ENCODE measurements at regions not wholly inside any gene's neighbourhood (a gene's known extent, or its start where the extent isn't known, plus 50 kb on each side); places are given as distances from the start of the nearest gene placed in this dataset.

DNA sequence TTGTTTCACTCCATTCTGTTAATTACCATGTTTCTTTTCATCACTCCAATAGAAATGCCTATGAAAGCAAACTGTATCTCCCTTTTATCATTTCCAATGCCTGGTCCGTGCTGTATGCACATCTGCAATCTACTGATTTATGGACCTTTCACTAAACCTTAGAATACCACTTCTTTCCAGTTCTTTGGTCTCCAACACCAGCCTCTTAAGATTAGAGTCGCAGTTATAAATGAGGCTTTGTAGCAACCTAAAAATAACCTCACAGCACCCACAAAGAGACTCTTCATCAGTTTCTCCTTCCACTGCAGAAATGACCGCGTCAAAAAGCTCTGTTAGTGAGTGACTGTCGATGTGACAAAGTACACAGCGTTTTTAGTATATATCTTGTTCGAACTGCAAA lies 282.6 kb downstream of the ADGRA3 start:
- RAD21 ChIA-PET (ENCODE audit: unreplicated experiment): no interaction called here
- H3K4me2 ChIP-seq (ENCODE audit: control insufficient read depth, insufficient read depth): no peak overlapping the region
- H3K9ac ChIP-seq (ENCODE audit: control insufficient read depth, insufficient read depth, low read length): no peak overlapping the region
- no peaks in the 10 kb centered on the region for H3K27me3 ChIP-seq (replicated peaks in 1 of 2; ENCODE audit: control insufficient read depth in 2 of 2, insufficient read depth in 2 of 2, low read length in 1 of 2)
- no peak overlapping the region for H3K27ac ChIP-seq (ENCODE audit: control insufficient read depth, insufficient read depth)
- POLR2A ChIA-PET: interaction anchor here (0.7 kb wide), 1 partner anchor 393 kb away, joined by 3 read pairs; no protein-coding TSS in a partner anchor
- no peak for ATAC-seq
- 33% methylated on average over 7 of the region's 7 CpGs for WGBS (ENCODE audit: insufficient coverage, insufficient replicate concordance, low lambda C conversion rate, missing lambda C conversion rate)
- H4K20me1 ChIP-seq (ENCODE audit: control insufficient read depth, insufficient read depth): no peaks in the 10 kb centered on the region
- no peak overlapping the region for H3K4me3 ChIP-seq
- DNase-seq (ENCODE audit: low read depth, low spot score): no peak
- no peak overlapping the region for H2AFZ ChIP-seq (ENCODE audit: control insufficient read depth, low read depth, low read length)
- H3K79me2 ChIP-seq (ENCODE audit: control insufficient read depth, insufficient read depth, low read length): no peaks in the 10 kb centered on the region
- H3K9me3 ChIP-seq (replicated peaks; ENCODE audit: control insufficient read depth, insufficient read depth, low read length): no peaks in the 10 kb centered on the region
- no peak for TF ChIP-seq HDAC6 (IDR thresholded peaks at IDR 0.05; ENCODE audit: unreplicated experiment)
- TF ChIP-seq NFYA (IDR thresholded peaks at IDR 0.05; ENCODE audit: borderline replicate concordance, low read depth, low read length): no peak
- TF ChIP-seq PBX3 (IDR thresholded peaks at IDR 0.05; ENCODE audit: insufficient replicate concordance, low read depth, low read length): no peak
- no peak for TF ChIP-seq SMC3 (IDR thresholded peaks at IDR 0.05; ENCODE audit: borderline replicate concordance, low read length)
- TF ChIP-seq PML (IDR thresholded peaks at IDR 0.05; ENCODE audit: low read length): no peak
- TF ChIP-seq SMAD1 (IDR thresholded peaks at IDR 0.05; ENCODE audit: low read depth, partially characterized antibody): no peak
- TF ChIP-seq, protein P1, sequence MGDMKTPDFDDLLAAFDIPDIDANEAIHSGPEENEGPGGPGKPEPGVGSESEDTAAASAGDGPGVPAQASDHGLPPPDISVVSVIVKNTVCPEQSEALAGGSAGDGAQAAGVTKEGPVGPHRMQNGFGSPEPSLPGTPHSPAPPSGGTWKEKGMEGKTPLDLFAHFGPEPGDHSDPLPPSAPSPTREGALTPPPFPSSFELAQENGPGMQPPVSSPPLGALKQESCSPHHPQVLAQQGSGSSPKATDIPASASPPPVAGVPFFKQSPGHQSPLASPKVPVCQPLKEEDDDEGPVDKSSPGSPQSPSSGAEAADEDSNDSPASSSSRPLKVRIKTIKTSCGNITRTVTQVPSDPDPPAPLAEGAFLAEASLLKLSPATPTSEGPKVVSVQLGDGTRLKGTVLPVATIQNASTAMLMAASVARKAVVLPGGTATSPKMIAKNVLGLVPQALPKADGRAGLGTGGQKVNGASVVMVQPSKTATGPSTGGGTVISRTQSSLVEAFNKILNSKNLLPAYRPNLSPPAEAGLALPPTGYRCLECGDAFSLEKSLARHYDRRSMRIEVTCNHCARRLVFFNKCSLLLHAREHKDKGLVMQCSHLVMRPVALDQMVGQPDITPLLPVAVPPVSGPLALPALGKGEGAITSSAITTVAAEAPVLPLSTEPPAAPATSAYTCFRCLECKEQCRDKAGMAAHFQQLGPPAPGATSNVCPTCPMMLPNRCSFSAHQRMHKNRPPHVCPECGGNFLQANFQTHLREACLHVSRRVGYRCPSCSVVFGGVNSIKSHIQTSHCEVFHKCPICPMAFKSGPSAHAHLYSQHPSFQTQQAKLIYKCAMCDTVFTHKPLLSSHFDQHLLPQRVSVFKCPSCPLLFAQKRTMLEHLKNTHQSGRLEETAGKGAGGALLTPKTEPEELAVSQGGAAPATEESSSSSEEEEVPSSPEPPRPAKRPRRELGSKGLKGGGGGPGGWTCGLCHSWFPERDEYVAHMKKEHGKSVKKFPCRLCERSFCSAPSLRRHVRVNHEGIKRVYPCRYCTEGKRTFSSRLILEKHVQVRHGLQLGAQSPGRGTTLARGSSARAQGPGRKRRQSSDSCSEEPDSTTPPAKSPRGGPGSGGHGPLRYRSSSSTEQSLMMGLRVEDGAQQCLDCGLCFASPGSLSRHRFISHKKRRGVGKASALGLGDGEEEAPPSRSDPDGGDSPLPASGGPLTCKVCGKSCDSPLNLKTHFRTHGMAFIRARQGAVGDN (IDR thresholded peaks at IDR 0.05): no peak
- TF ChIP-seq IKZF1 (conservative IDR thresholded peaks at IDR 0.05): no peak
- TF ChIP-seq, protein P2, sequence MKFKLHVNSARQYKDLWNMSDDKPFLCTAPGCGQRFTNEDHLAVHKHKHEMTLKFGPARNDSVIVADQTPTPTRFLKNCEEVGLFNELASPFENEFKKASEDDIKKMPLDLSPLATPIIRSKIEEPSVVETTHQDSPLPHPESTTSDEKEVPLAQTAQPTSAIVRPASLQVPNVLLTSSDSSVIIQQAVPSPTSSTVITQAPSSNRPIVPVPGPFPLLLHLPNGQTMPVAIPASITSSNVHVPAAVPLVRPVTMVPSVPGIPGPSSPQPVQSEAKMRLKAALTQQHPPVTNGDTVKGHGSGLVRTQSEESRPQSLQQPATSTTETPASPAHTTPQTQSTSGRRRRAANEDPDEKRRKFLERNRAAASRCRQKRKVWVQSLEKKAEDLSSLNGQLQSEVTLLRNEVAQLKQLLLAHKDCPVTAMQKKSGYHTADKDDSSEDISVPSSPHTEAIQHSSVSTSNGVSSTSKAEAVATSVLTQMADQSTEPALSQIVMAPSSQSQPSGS (IDR thresholded peaks at IDR 0.05; ENCODE audit: low read length): no peak
- no peak for TF ChIP-seq ZNF622 (IDR thresholded peaks at IDR 0.05)
- TF ChIP-seq BRCA1 (IDR thresholded peaks at IDR 0.05; ENCODE audit: low read depth, low read length): no peak
- TF ChIP-seq KDM1A (IDR thresholded peaks at IDR 0.05; ENCODE audit: borderline replicate concordance): no peak
- TF ChIP-seq SREBF1 (IDR thresholded peaks at IDR 0.05; ENCODE audit: low read length): no peak
- TF ChIP-seq POLR2A (IDR thresholded peaks at IDR 0.05; ENCODE audit: low read depth, low read length): no peak
- no peak for TF ChIP-seq IRF3 (IDR thresholded peaks at IDR 0.05)
- no peak for TF ChIP-seq POLR2AphosphoS5 (IDR thresholded peaks at IDR 0.05; ENCODE audit: low read length)
- no peak for TF ChIP-seq USF1 (IDR thresholded peaks at IDR 0.05; ENCODE audit: borderline replicate concordance, extremely low read length, insufficient read depth, low read depth, low read length)
- SMC1A ChIA-PET (ENCODE audit: uncharacterized antibody, unreplicated experiment): interaction anchor here (0.9 to 1.1 kb wide), 2 partner anchors 8 to 157 kb away, joined by 3 to 4 read pairs; no protein-coding TSS in a partner anchor
- BruUV-seq (replicated peaks): no TSS peak
- no peak for FAIRE-seq
- CTCF ChIA-PET: interaction anchor here (1.1 to 1.4 kb wide), 2 partner anchors 124 to 444 kb away, joined by 4 to 5 read pairs; no protein-coding TSS in a partner anchor
- no peaks in the 10 kb centered on the region for H3K4me1 ChIP-seq (ENCODE audit: control insufficient read depth, insufficient read depth, low read length)
- intact Hi-C loops (cut with micrococcal nuclease; ENCODE audit: unreplicated experiment): no loop called here
- in situ Hi-C loops (cut with MboI): no loop called here
- H3K36me3 ChIP-seq (ENCODE audit: control insufficient read depth in 2 of 2, insufficient read depth in 2 of 2, low read length in 1 of 2): no peaks in the 10 kb centered on the region
